Mesodermal cell (in vitro differentiated cells): ENCODE measurements at regions not wholly inside any gene's neighbourhood (a gene's known extent, or its start where the extent isn't known, plus 50 kb on each side); places are given as distances from the start of the nearest gene placed in this dataset.
"Not testable (repeated sequence)": the region's sequence is repeated elsewhere in the genome, so short reads cannot be mapped to it uniquely, and the experiment has no call there.

ENCODE experiments used
- H3K27ac ChIP-seq: 2 replicates; pipeline ENCODE4 v1.7.0; 2013; ENCODE audit warnings: mild to moderate bottlenecking, low read depth, low read length, moderate library complexity; ENCODE audit not compliant: severe bottlenecking
- H3K36me3 ChIP-seq: 2 replicates; pipeline ENCODE4 v1.7.1; 2013; ENCODE audit warnings: mild to moderate bottlenecking, low read length, moderate library complexity; ENCODE audit not compliant: control insufficient read depth, insufficient read depth
- H3K4me1 ChIP-seq: one replicate; pipeline ENCODE4 v1.7.1; 2013; ENCODE audit warnings: mild to moderate bottlenecking, low read length; ENCODE audit not compliant: insufficient read depth, control insufficient read depth, poor library complexity, severe bottlenecking
- H3K4me3 ChIP-seq: 2 replicates; pipeline ENCODE4 v1.7.0; 2013; ENCODE audit warnings: low read length, control low read depth, mild to moderate bottlenecking; ENCODE audit not compliant: insufficient read depth, poor library complexity, severe bottlenecking; ENCODE audit errors: extremely low read depth
- H3K9me3 ChIP-seq: 2 replicates; pipeline ENCODE4 v1.7.1; 2013; ENCODE audit warnings: mild to moderate bottlenecking, low read length, moderate library complexity; ENCODE audit not compliant: control insufficient read depth
- WGBS, 2 experiments: methylation state at CpG; one replicate each; pipeline ENCODE4 v1.1.5; 2013; ENCODE audit warnings: missing lambda C conversion rate in 2 of 2; ENCODE audit not compliant: insufficient coverage in 2 of 2; 5-methylcytosine and 5-hydroxymethylcytosine counted together

- Histone ChIP-seq H3K4me1 (peaks cover 11% of the 10 kb centered on the region), H3K27ac (peak overlapping the region; percentile 55), H3K36me3 (no peaks in the 10 kb centered on the region), H3K4me3 (no peak overlapping the region), H3K9me3 (no peaks in the 10 kb centered on the region)
- WGBS, 2 experiments = no CpG with 5 or more reads among the region's 3 CpGs
Measured at GRCh38 chr21:15978215-15978738, 248.5 kb downstream of the USP25 start.

- H3K9me3 ChIP-seq, H3K27ac ChIP-seq, H3K4me3 ChIP-seq, H3K36me3 ChIP-seq: not testable (repeated sequence)
- 95 to 100% methylated on average over 6 of the region's 6 CpGs for WGBS, 2 experiments
- peaks cover 11% of the 10 kb centered on the region for H3K4me1 ChIP-seq
Measured at GRCh38 chr21:15979493-15979892, 249.7 kb downstream of the USP25 start.

GRCh38 chr21:15986277-15986676 lies 256.5 kb downstream of the USP25 start:
- H3K4me3 ChIP-seq = no peak overlapping the region
- H3K4me1 ChIP-seq = no peaks in the 10 kb centered on the region
- peak overlapping the region; percentile 33 for H3K27ac ChIP-seq
- no CpG with 5 or more reads among the region's 1 CpG for WGBS, 2 experiments
- no peaks in the 10 kb centered on the region for H3K9me3 ChIP-seq
- H3K36me3 ChIP-seq = no peaks in the 10 kb centered on the region

- Histone ChIP-seq H3K36me3 (no peaks in the 10 kb centered on the region), H3K9me3 (no peaks in the 10 kb centered on the region), H3K4me1 (peaks cover 5% of the 10 kb centered on the region), H3K27ac (no peak overlapping the region), H3K4me3 (no peak overlapping the region)
- WGBS, 2 experiments = 100% methylated on average over 1 of the region's 1 CpG; no CpG with 5 or more reads in 1 of the 2 experiments
Measured at GRCh38 chr21:15992171-15992570, 262.4 kb downstream of the USP25 start.

- H3K36me3 ChIP-seq = no peaks in the 10 kb centered on the region
- no CpG with 5 or more reads among the region's 2 CpGs for WGBS, 2 experiments
- no peak overlapping the region for H3K27ac ChIP-seq
- peaks cover 5% of the 10 kb centered on the region for H3K4me1 ChIP-seq
- no peak overlapping the region for H3K4me3 ChIP-seq
- no peaks in the 10 kb centered on the region for H3K9me3 ChIP-seq
Measured at GRCh38 chr21:15993951-15994350, 264.2 kb downstream of the USP25 start.

GRCh38 chr21:15999741-16000140 lies 270.0 kb downstream of the USP25 start:
- H3K36me3 ChIP-seq = no peaks in the 10 kb centered on the region
- H3K27ac ChIP-seq = no peak overlapping the region
- H3K9me3 ChIP-seq = no peaks in the 10 kb centered on the region
- H3K4me1 ChIP-seq = no peaks in the 10 kb centered on the region
- H3K4me3 ChIP-seq = no peak overlapping the region
- WGBS, 2 experiments = 100% methylated on average over 2 of the region's 4 CpGs; no CpG with 5 or more reads in 1 of the 2 experiments

GRCh38 chr21:16002874-16003466 lies 273.2 kb downstream of the USP25 start:
- Histone ChIP-seq H3K9me3 (no peaks in the 10 kb centered on the region), H3K4me3 (no peak overlapping the region), H3K4me1 (no peaks in the 10 kb centered on the region), H3K27ac (no peak overlapping the region), H3K36me3 (no peaks in the 10 kb centered on the region)

GRCh38 chr21:16004086-16004485 lies 274.3 kb downstream of the USP25 start:
- WGBS, 2 experiments = no CpG with 5 or more reads among the region's 5 CpGs
- Histone ChIP-seq H3K9me3 (no peaks in the 10 kb centered on the region), H3K27ac (no peak overlapping the region), H3K4me3 (no peak overlapping the region), H3K4me1 (no peaks in the 10 kb centered on the region), H3K36me3 (no peaks in the 10 kb centered on the region)

- Histone ChIP-seq H3K9me3 (no peaks in the 10 kb centered on the region), H3K36me3 (no peaks in the 10 kb centered on the region), H3K27ac (no peak overlapping the region), H3K4me3 (no peak overlapping the region), H3K4me1 (no peaks in the 10 kb centered on the region)
- whole genome bisulfite sequencing, 2 experiments = 77% methylated on average over 4 to 5 of the region's 7 CpGs
Measured at GRCh38 chr21:16004523-16004922, 274.7 kb downstream of the USP25 start.

GRCh38 chr21:16005996-16006395 lies 276.2 kb downstream of the USP25 start:
- H3K4me1 ChIP-seq = no peaks in the 10 kb centered on the region
- no peaks in the 10 kb centered on the region for H3K9me3 ChIP-seq
- no CpG with 5 or more reads among the region's 1 CpG for WGBS, 2 experiments
- H3K36me3 ChIP-seq = no peaks in the 10 kb centered on the region
- no peak overlapping the region for H3K27ac ChIP-seq
- no peak overlapping the region for H3K4me3 ChIP-seq

- Histone ChIP-seq H3K9me3 (no peaks in the 10 kb centered on the region), H3K4me1 (no peaks in the 10 kb centered on the region), H3K27ac (no peak overlapping the region), H3K36me3 (no peaks in the 10 kb centered on the region), H3K4me3 (no peak overlapping the region)
- 80% methylated on average over 2 of the region's 2 CpGs; no CpG with 5 or more reads in 1 of the 2 experiments for WGBS, 2 experiments
Measured at GRCh38 chr21:16007943-16008342, 278.2 kb downstream of the USP25 start.
